HL-60 (cell line): ENCODE measurements at regions not wholly inside any gene's neighbourhood (a gene's known extent, or its start where the extent isn't known, plus 50 kb on each side); places are given as distances from the start of the nearest gene placed in this dataset.

Source experiments
- CTCF ChIP-seq: IDR thresholded peaks from one replicate; pipeline ENCODE4 v1.5.1; 2011; ENCODE audit warnings: low read length, control low read depth, inconsistent platforms; ENCODE audit not compliant: insufficient read depth
- POLR2AphosphoS5 ChIP-seq: IDR thresholded peaks from 2 replicates; pipeline ENCODE4 v1.6.1; 2012; ENCODE audit warnings: low read depth
- REST ChIP-seq: IDR thresholded peaks from 2 replicates; pipeline ENCODE4 v1.6.1; 2012; ENCODE audit warnings: low read depth; ENCODE audit not compliant: insufficient replicate concordance
- SPI1 ChIP-seq: IDR thresholded peaks from 2 replicates; pipeline ENCODE4 v1.6.1; 2012; ENCODE audit warnings: low read depth, mild to moderate bottlenecking, borderline replicate concordance

GRCh38 chr1:101377084-101377835 lies 140.4 kb downstream of the S1PR1 start:
- TF ChIP-seq REST (no peak), CTCF (no peak), POLR2AphosphoS5 (no peak), SPI1 (peak; percentile 19; the same call in 1 of the 2 replicates)
